ENCODE measurements at regions not wholly inside any gene's neighbourhood (a gene's known extent, or its start where the extent isn't known, plus 50 kb on each side); places are given as distances from the start of the nearest gene placed in this dataset.

- intact Hi-C loops (cut with micrococcal nuclease; ENCODE audit: unreplicated experiment), result no loop called here
- ChIA-PET CTCF (no interaction called here), POLR2A (ENCODE audit: low non-redundant PET) (no interaction called here)
- H3K4me1 ChIP-seq (ENCODE audit: insufficient read depth, low read length, poor library complexity, severe bottlenecking), result no peaks in the 10 kb centered on the region
- no peak for DNase-seq (ENCODE audit: low spot score)
- no peaks in the 10 kb centered on the region for H3K27me3 ChIP-seq (replicated peaks; ENCODE audit: insufficient read depth, low read depth, low read length, poor library complexity)
- no peak overlapping the region for H3K27ac ChIP-seq (ENCODE audit: low read depth, low read length, poor library complexity, severe bottlenecking)
- no peak overlapping the region for H3K4me3 ChIP-seq (ENCODE audit: low read depth, low read length, poor library complexity, severe bottlenecking)
- H3K9me3 ChIP-seq (ENCODE audit: low read depth, low read length, poor library complexity, severe bottlenecking), result no peaks in the 10 kb centered on the region
- no TSS peak for BruUV-seq (replicated peaks)
- H3K36me3 ChIP-seq (ENCODE audit: insufficient read depth, low read length, poor library complexity, severe bottlenecking), result no peaks in the 10 kb centered on the region
- TF ChIP-seq EZH2 (IDR thresholded peaks at IDR 0.05; ENCODE audit: borderline replicate concordance, low read depth, low read length, poor library complexity, severe bottlenecking) (no peak), CTCF (conservative IDR thresholded peaks at IDR 0.05; ENCODE audit: low read depth, low read length) (no peak)
These were observed 63.1 kb upstream of the PBX1 start for GRCh38 chr1:164495905-164496304.

- ChIA-PET CTCF (no interaction called here), POLR2A (ENCODE audit: low non-redundant PET) (no interaction called here)
- Histone ChIP-seq H3K4me1 (ENCODE audit: insufficient read depth, low read length, poor library complexity, severe bottlenecking) (no peaks in the 10 kb centered on the region), H3K9me3 (ENCODE audit: low read depth, low read length, poor library complexity, severe bottlenecking) (no peaks in the 10 kb centered on the region), H3K27me3 (replicated peaks; ENCODE audit: insufficient read depth, low read depth, low read length, poor library complexity) (no peaks in the 10 kb centered on the region), H3K4me3 (ENCODE audit: low read depth, low read length, poor library complexity, severe bottlenecking) (no peak overlapping the region), H3K27ac (ENCODE audit: low read depth, low read length, poor library complexity, severe bottlenecking) (no peak overlapping the region), H3K36me3 (ENCODE audit: insufficient read depth, low read length, poor library complexity, severe bottlenecking) (no peaks in the 10 kb centered on the region)
- BruUV-seq (replicated peaks), result no TSS peak
- no peak for TF ChIP-seq EZH2 (IDR thresholded peaks at IDR 0.05; ENCODE audit: borderline replicate concordance, low read depth, low read length, poor library complexity, severe bottlenecking)
- TF ChIP-seq CTCF (conservative IDR thresholded peaks at IDR 0.05; ENCODE audit: low read depth, low read length), result no peak
- intact Hi-C loops (cut with micrococcal nuclease; ENCODE audit: unreplicated experiment), result no loop called here
- DNase-seq (ENCODE audit: low spot score), result no peak
These were observed 60.2 kb upstream of the PBX1 start for GRCh38 chr1:164498792-164499191.

- intact Hi-C loops (cut with micrococcal nuclease; ENCODE audit: unreplicated experiment), result no loop called here
- H3K27ac ChIP-seq (ENCODE audit: low read depth, low read length, poor library complexity, severe bottlenecking), result no peak overlapping the region
- ChIA-PET POLR2A (ENCODE audit: low non-redundant PET) (no interaction called here), CTCF (no interaction called here)
- no peak overlapping the region for H3K4me3 ChIP-seq (ENCODE audit: low read depth, low read length, poor library complexity, severe bottlenecking)
- no peaks in the 10 kb centered on the region for H3K9me3 ChIP-seq (ENCODE audit: low read depth, low read length, poor library complexity, severe bottlenecking)
- DNase-seq (ENCODE audit: low spot score), result no peak
- H3K4me1 ChIP-seq (ENCODE audit: insufficient read depth, low read length, poor library complexity, severe bottlenecking), result no peaks in the 10 kb centered on the region
- no TSS peak for BruUV-seq (replicated peaks)
- no peaks in the 10 kb centered on the region for H3K36me3 ChIP-seq (ENCODE audit: insufficient read depth, low read length, poor library complexity, severe bottlenecking)
- TF ChIP-seq EZH2 (IDR thresholded peaks at IDR 0.05; ENCODE audit: borderline replicate concordance, low read depth, low read length, poor library complexity, severe bottlenecking) (no peak), CTCF (conservative IDR thresholded peaks at IDR 0.05; ENCODE audit: low read depth, low read length) (no peak)
- no peaks in the 10 kb centered on the region for H3K27me3 ChIP-seq (replicated peaks; ENCODE audit: insufficient read depth, low read depth, low read length, poor library complexity)
These were observed 54.2 kb upstream of the PBX1 start for GRCh38 chr1:164504749-164505148.
